ENCODE measurements at regions not wholly inside any gene's neighbourhood (a gene's known extent, or its start where the extent isn't known, plus 50 kb on each side); places are given as distances from the start of the nearest gene placed in this dataset.

- TF ChIP-seq CTCF (IDR thresholded peaks at IDR 0.05; ENCODE audit: insufficient read depth, low read length) (no peak), REST (IDR thresholded peaks at IDR 0.05; ENCODE audit: insufficient replicate concordance, low read depth) (no peak)
Measured at GRCh38 chr22:48585916-48586798, 1241.5 kb downstream of the BRD1 start.

Data from HL-60 (cell line).